Osteocyte (in vitro differentiated cells): ENCODE measurements at regions not wholly inside any gene's neighbourhood (a gene's known extent, or its start where the extent isn't known, plus 50 kb on each side); places are given as distances from the start of the nearest gene placed in this dataset.

ENCODE experiments used
- DNase-seq: peaks from one replicate; pipeline ENCODE4 v3.0.0; 2021; ENCODE audit warnings: mixed read lengths; ENCODE audit not compliant: unreplicated experiment; ENCODE audit errors: extremely low spot score
- H3K27ac Mint-ChIP-seq: one replicate; pipeline ENCODE4 v1.8.0; 2021; ENCODE audit warnings: mild to moderate bottlenecking, mixed read lengths; ENCODE audit not compliant: unreplicated experiment
- H3K27me3 Mint-ChIP-seq: one replicate; pipeline ENCODE4 v1.8.0; 2021; ENCODE audit warnings: mixed read lengths; ENCODE audit not compliant: unreplicated experiment
- H3K36me3 Mint-ChIP-seq: one replicate; pipeline ENCODE4 v1.8.0; 2021; ENCODE audit warnings: mixed read lengths; ENCODE audit not compliant: unreplicated experiment
- H3K4me1 Mint-ChIP-seq: one replicate; pipeline ENCODE4 v1.8.0; 2021; ENCODE audit warnings: mixed read lengths; ENCODE audit not compliant: unreplicated experiment
- H3K4me3 Mint-ChIP-seq: one replicate; pipeline ENCODE4 v1.8.0; 2021; ENCODE audit warnings: mild to moderate bottlenecking, moderate library complexity, mixed read lengths; ENCODE audit not compliant: unreplicated experiment
- H3K9me3 Mint-ChIP-seq: one replicate; pipeline ENCODE4 v1.8.0; 2021; ENCODE audit warnings: mixed read lengths; ENCODE audit not compliant: unreplicated experiment
- CTCF ChIP-seq: fragments of 200-600 bp; sonication (generic); IDR thresholded peaks from 2 replicates; pipeline ENCODE4 v1.5.0; 2021; ENCODE audit warnings: antibody characterized with exemption, mild to moderate bottlenecking, moderate library complexity

DNA sequence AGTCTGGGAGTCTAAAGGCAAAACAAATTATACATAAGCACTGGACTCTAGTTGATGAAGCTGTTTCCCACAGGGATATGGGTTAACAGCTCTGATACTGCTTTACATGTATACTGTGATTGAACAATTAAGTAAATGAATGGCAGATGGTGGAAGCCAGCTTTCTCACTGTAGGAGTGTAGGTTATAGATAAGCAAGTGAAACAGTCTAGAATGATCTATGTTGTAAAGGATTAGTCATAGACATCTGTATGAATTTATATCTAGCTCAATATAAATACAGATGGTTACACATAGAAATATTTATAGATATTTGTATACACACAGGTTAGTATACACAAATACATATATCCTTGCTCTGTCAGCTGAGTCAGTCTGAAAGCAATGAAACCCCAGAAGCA lies 276.1 kb downstream of the PPARGC1A start:
- H3K36me3 Mint-ChIP-seq: no peaks in the 10 kb centered on the region
- DNase-seq: no peak

GRCh38 chr4:23602720-23603119 lies 287.1 kb downstream of the PPARGC1A start:
- no peaks in the 10 kb centered on the region for H3K4me1 Mint-ChIP-seq
- no peak overlapping the region for H3K4me3 Mint-ChIP-seq
- no peak overlapping the region for H3K27ac Mint-ChIP-seq
- no peak for DNase-seq
- H3K27me3 Mint-ChIP-seq: peaks cover 6% of the 10 kb centered on the region
- no peaks in the 10 kb centered on the region for H3K36me3 Mint-ChIP-seq
- no peak for TF ChIP-seq CTCF
- H3K9me3 Mint-ChIP-seq: no peaks in the 10 kb centered on the region

More for the DNA sequence above, 276.1 kb downstream of the PPARGC1A start:
- Mint-ChIP-seq H3K27ac (no peak overlapping the region), H3K27me3 (peaks cover 8% of the 10 kb centered on the region), H3K4me1 (no peaks in the 10 kb centered on the region), H3K9me3 (no peaks in the 10 kb centered on the region), H3K4me3 (no peak overlapping the region)
- no peak for TF ChIP-seq CTCF

DNA sequence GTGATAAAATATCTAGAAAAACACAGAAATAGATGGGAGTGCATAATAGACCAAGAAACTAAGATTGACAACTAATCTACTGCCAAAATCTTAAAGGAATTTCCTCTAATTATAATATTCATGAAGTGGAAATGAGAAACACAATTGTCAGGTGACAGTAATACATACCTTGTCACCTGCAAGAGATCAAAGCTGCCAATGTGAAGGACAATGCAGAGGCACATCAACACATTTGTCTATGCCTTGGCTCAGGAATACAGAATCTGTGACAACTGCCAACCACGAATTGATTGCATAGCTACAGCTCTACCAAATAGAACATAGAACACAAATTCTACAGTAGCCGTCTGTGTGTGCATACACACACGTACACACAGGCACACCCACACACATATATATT lies 295.7 kb downstream of the PPARGC1A start:
- no peak for DNase-seq
- no peak for TF ChIP-seq CTCF
- H3K27me3 Mint-ChIP-seq: peaks cover 4% of the 10 kb centered on the region
- H3K4me3 Mint-ChIP-seq: no peak overlapping the region
- H3K4me1 Mint-ChIP-seq: no peaks in the 10 kb centered on the region
- H3K9me3 Mint-ChIP-seq: no peaks in the 10 kb centered on the region
- H3K36me3 Mint-ChIP-seq: no peaks in the 10 kb centered on the region
- no peak overlapping the region for H3K27ac Mint-ChIP-seq

DNA sequence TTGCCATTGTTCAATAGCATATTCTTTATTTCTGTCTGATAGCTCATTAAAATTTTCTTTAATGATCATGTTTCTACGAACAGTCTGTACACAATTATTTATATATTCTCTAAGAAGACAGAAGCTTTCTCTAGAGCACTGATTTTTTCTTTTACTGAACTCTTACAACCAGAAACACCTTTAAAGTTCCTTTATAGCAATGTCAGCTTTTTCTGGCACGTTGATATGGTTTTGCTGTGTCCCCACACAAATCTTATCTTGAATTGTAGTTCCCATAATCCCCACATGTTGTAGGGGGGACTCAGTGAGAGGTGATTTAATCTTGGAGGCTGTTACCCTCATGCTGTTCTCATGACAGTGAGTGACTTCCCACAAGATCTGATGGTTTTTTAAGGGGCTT lies 299.4 kb downstream of the PPARGC1A start:
- DNase-seq: no peak
- peaks cover 4% of the 10 kb centered on the region for H3K27me3 Mint-ChIP-seq
- no peak for TF ChIP-seq CTCF
- no peaks in the 10 kb centered on the region for H3K4me1 Mint-ChIP-seq
- H3K9me3 Mint-ChIP-seq: no peaks in the 10 kb centered on the region
- H3K36me3 Mint-ChIP-seq: no peaks in the 10 kb centered on the region
- H3K4me3 Mint-ChIP-seq: no peak overlapping the region
- H3K27ac Mint-ChIP-seq: no peak overlapping the region

GRCh38 chr4:23584024-23584423 lies 305.8 kb downstream of the PPARGC1A start:
- TF ChIP-seq CTCF: no peak
- Mint-ChIP-seq H3K36me3 (no peaks in the 10 kb centered on the region), H3K4me3 (no peak overlapping the region), H3K4me1 (no peaks in the 10 kb centered on the region), H3K9me3 (no peaks in the 10 kb centered on the region), H3K27me3 (peaks cover 9% of the 10 kb centered on the region), H3K27ac (no peak overlapping the region)
- DNase-seq: no peak
